ENCODE measurements at regions not wholly inside any gene's neighbourhood (a gene's known extent, or its start where the extent isn't known, plus 50 kb on each side); places are given as distances from the start of the nearest gene placed in this dataset.

DNA sequence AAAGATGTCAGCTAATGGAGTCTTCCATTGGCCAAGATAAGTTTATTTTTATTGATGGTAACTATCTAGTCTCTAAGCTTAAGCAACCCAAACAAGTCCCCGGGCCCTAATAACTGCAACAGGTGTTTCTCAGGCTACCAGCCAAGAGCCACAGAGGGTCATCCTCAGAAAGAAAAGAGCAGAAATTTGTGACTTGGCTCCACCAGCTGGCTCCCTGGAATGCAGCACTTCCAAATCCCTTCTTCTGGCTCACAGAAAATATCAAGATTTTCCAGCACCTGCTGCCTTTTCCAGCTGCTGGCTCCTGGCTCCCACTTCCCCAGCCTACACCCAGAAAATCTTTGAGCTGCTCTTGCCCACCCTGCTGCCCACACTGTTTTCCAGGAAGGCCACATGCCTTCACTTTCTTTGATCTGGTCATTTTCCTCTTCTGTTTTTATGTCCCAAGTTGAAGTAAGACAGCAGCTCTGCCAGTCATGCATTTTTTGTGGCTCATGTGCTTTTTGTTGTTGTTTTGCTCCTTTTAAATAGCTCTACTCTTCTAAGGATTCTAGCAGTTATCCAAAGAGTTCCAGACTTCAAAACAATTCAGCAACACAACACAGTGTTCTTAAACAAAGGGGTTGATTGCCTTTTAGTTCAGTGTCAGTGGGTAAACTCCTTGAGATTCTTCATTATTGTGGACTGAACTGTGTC, 151.0 kb upstream of the SMLR1 start:
- ChIA-PET CTCF (no interaction called here), POLR2A (ENCODE audit: unreplicated experiment) (no interaction called here)
- intact Hi-C loops (cut with micrococcal nuclease; ENCODE audit: unreplicated experiment): no loop called here
- Histone ChIP-seq H3K4me3 (no peak overlapping the region), H3F3A (ENCODE audit: insufficient read depth, low read depth) (no peaks in the 10 kb centered on the region), H3K36me3 (ENCODE audit: low read depth) (no peaks in the 10 kb centered on the region), H3K4me2 (no peak overlapping the region), H2AFZ (no peak overlapping the region), H3K9me3 (ENCODE audit: insufficient read depth, low read depth) (no peaks in the 10 kb centered on the region), H3K9me2 (ENCODE audit: insufficient read depth) (no peaks in the 10 kb centered on the region), H4K20me1 (ENCODE audit: insufficient read depth) (no peaks in the 10 kb centered on the region), H3K4me1 (replicated peaks; ENCODE audit: insufficient read depth) (peaks cover 6% of the 10 kb centered on the region; the same call in 1 of the 2 replicates), H3K27me3 (ENCODE audit: insufficient read depth, low read depth) (no peaks in the 10 kb centered on the region), H3K27ac (no peak overlapping the region), H3K79me2 (ENCODE audit: low read depth) (no peaks in the 10 kb centered on the region)
- DNase-seq: no peak
- no TSS peak for BruUV-seq (replicated peaks)
- no peak for TF ChIP-seq EZH2 (IDR thresholded peaks at IDR 0.05; ENCODE audit: low read depth)

DNA sequence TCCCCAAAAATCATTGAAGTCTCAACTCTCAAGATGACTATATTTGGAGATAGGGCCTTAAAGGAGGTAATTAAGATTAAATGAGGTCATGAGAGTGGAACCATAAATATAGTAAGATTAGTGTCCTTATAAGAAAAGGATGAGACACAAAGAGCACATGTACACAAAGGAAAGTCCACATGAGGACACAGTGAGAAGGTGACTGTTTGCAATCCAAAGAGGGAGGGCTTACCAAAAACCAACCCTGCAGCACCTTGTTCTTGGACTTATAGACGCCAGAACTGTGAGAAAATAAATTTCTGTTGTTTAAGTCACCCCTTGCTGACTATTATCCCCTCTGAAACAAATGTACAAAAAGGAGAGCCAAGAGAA, 150.4 kb upstream of the SMLR1 start:
- Histone ChIP-seq H3K27me3 (ENCODE audit: insufficient read depth, low read depth) (no peaks in the 10 kb centered on the region), H3K4me2 (no peak overlapping the region), H3K4me3 (no peak overlapping the region), H3K27ac (no peak overlapping the region), H3K79me2 (ENCODE audit: low read depth) (no peaks in the 10 kb centered on the region), H3K36me3 (ENCODE audit: low read depth) (no peaks in the 10 kb centered on the region), H4K20me1 (ENCODE audit: insufficient read depth) (no peaks in the 10 kb centered on the region), H3F3A (ENCODE audit: insufficient read depth, low read depth) (no peaks in the 10 kb centered on the region), H3K9me2 (ENCODE audit: insufficient read depth) (no peaks in the 10 kb centered on the region), H3K4me1 (replicated peaks; ENCODE audit: insufficient read depth) (peaks cover 6% of the 10 kb centered on the region; the same call in 1 of the 2 replicates), H3K9me3 (ENCODE audit: insufficient read depth, low read depth) (no peaks in the 10 kb centered on the region), H2AFZ (no peak overlapping the region)
- DNase-seq: no peak
- POLR2A ChIA-PET (ENCODE audit: unreplicated experiment): no interaction called here
- intact Hi-C loops (cut with micrococcal nuclease; ENCODE audit: unreplicated experiment): no loop called here
- TF ChIP-seq, protein P1, sequence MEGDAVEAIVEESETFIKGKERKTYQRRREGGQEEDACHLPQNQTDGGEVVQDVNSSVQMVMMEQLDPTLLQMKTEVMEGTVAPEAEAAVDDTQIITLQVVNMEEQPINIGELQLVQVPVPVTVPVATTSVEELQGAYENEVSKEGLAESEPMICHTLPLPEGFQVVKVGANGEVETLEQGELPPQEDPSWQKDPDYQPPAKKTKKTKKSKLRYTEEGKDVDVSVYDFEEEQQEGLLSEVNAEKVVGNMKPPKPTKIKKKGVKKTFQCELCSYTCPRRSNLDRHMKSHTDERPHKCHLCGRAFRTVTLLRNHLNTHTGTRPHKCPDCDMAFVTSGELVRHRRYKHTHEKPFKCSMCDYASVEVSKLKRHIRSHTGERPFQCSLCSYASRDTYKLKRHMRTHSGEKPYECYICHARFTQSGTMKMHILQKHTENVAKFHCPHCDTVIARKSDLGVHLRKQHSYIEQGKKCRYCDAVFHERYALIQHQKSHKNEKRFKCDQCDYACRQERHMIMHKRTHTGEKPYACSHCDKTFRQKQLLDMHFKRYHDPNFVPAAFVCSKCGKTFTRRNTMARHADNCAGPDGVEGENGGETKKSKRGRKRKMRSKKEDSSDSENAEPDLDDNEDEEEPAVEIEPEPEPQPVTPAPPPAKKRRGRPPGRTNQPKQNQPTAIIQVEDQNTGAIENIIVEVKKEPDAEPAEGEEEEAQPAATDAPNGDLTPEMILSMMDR (conservative IDR thresholded peaks at IDR 0.05): no peak
- no peak for TF ChIP-seq EZH2 (IDR thresholded peaks at IDR 0.05; ENCODE audit: low read depth)
- CTCF ChIA-PET: no interaction called here
- BruUV-seq (replicated peaks): no TSS peak

DNA sequence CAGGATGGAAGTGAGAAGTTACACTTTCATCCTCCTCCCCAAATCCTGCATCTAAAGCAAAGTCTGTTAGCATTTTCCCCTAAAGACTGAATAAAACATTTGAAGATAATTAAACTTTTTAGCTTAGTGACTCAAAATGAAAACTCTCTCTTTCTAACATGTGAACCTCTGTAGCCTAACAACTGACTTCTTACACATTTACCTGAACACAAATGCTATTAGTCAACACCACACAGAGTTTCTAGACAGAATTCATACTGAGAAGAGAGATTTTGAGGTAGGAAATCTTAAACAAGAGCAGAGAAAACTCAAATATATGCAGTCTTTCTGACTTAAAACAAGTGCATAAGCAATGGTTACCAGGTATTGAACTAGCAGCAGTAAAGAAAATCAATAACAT, 149.9 kb upstream of the SMLR1 start:
- intact Hi-C loops (cut with micrococcal nuclease; ENCODE audit: unreplicated experiment): no loop called here
- Histone ChIP-seq H3K4me3 (no peak overlapping the region), H4K20me1 (ENCODE audit: insufficient read depth) (no peaks in the 10 kb centered on the region), H3K79me2 (ENCODE audit: low read depth) (no peaks in the 10 kb centered on the region), H3K9me3 (ENCODE audit: insufficient read depth, low read depth) (no peaks in the 10 kb centered on the region), H3K36me3 (ENCODE audit: low read depth) (no peaks in the 10 kb centered on the region), H3K4me1 (replicated peaks; ENCODE audit: insufficient read depth) (peaks cover 6% of the 10 kb centered on the region; the same call in 1 of the 2 replicates), H2AFZ (no peak overlapping the region), H3K27ac (no peak overlapping the region), H3K4me2 (no peak overlapping the region), H3K9me2 (ENCODE audit: insufficient read depth) (no peaks in the 10 kb centered on the region), H3F3A (ENCODE audit: insufficient read depth, low read depth) (no peaks in the 10 kb centered on the region), H3K27me3 (ENCODE audit: insufficient read depth, low read depth) (no peaks in the 10 kb centered on the region)
- no peak for DNase-seq
- ChIA-PET CTCF (no interaction called here), POLR2A (ENCODE audit: unreplicated experiment) (no interaction called here)
- no TSS peak for BruUV-seq (replicated peaks)
- TF ChIP-seq, protein P1 (conservative IDR thresholded peaks at IDR 0.05): no peak
- no peak for TF ChIP-seq EZH2 (IDR thresholded peaks at IDR 0.05; ENCODE audit: low read depth)

DNA sequence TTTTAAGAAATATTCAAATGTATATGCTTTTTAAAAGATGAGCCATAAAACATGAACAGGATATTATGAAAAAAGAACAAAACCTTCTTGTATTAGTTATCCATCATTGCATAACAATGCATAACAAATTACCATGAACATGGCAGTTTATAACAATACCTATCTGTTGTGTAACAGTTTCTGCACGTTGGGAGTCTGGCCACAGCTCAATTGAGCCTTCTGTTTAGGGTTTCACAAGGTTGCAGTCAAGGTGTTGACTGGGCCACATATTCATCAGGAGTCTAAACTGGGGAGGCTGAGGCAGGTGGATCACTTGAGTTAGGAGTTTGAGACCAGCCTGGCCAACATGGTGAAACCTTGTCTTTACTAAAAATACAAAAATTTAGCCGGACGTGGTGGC, 149.4 kb upstream of the SMLR1 start:
- ChIA-PET POLR2A (ENCODE audit: unreplicated experiment) (no interaction called here), CTCF (no interaction called here)
- H3F3A ChIP-seq (ENCODE audit: insufficient read depth, low read depth): no peaks in the 10 kb centered on the region
- H3K9me3 ChIP-seq (ENCODE audit: insufficient read depth, low read depth): no peaks in the 10 kb centered on the region
- H3K4me2 ChIP-seq: no peak overlapping the region
- H3K27me3 ChIP-seq (ENCODE audit: insufficient read depth, low read depth): no peaks in the 10 kb centered on the region
- no TSS peak for BruUV-seq (replicated peaks)
- no peak overlapping the region for H3K27ac ChIP-seq
- H3K9me2 ChIP-seq (ENCODE audit: insufficient read depth): no peaks in the 10 kb centered on the region
- TF ChIP-seq EZH2 (IDR thresholded peaks at IDR 0.05; ENCODE audit: low read depth): no peak
- TF ChIP-seq, protein P1 (conservative IDR thresholded peaks at IDR 0.05): no peak
- intact Hi-C loops (cut with micrococcal nuclease; ENCODE audit: unreplicated experiment): no loop called here
- no peaks in the 10 kb centered on the region for H3K79me2 ChIP-seq (ENCODE audit: low read depth)
- H2AFZ ChIP-seq: no peak overlapping the region
- H4K20me1 ChIP-seq (ENCODE audit: insufficient read depth): no peaks in the 10 kb centered on the region
- no peak for DNase-seq
- H3K4me1 ChIP-seq (replicated peaks; ENCODE audit: insufficient read depth): peaks cover 6% of the 10 kb centered on the region; the same call in 1 of the 2 replicates
- H3K36me3 ChIP-seq (ENCODE audit: low read depth): no peaks in the 10 kb centered on the region
- no peak overlapping the region for H3K4me3 ChIP-seq

All from PC-9 (cell line).